Neural progenitor cell (in vitro differentiated cells): ENCODE measurements at regions not wholly inside any gene's neighbourhood (a gene's known extent, or its start where the extent isn't known, plus 50 kb on each side); places are given as distances from the start of the nearest gene placed in this dataset.

Experiments used
- CTCF ChIP-seq: fragments of 200-600 bp; sonication (generic); IDR thresholded peaks from 2 replicates; pipeline ENCODE4 v1.5.1; 2017; ENCODE audit warnings: antibody characterized with exemption, mild to moderate bottlenecking
- EZH2 ChIP-seq: fragments of 200-600 bp; sonication (generic); IDR thresholded peaks from 2 replicates; pipeline ENCODE4 v1.6.1; 2017; ENCODE audit warnings: antibody characterized with exemption, mild to moderate bottlenecking, moderate library complexity
- EZH2phosphoT487 ChIP-seq: fragments of 200-600 bp; sonication (generic); IDR thresholded peaks from 2 replicates; pipeline ENCODE4 v1.6.1; 2017; ENCODE audit warnings: antibody characterized with exemption

GRCh38 chr2:81073412-81073811 is 768.9 kb upstream of the LRRTM1 start:
- TF ChIP-seq CTCF (no peak), EZH2 (no peak), EZH2phosphoT487 (no peak)
